HepG2 (cell line): ENCODE measurements at regions not wholly inside any gene's neighbourhood (a gene's known extent, or its start where the extent isn't known, plus 50 kb on each side); places are given as distances from the start of the nearest gene placed in this dataset.
A peak's percentile ranks its signal among the peaks of the same experiment; 100 is the strongest.

ENCODE experiments used
- ATF3 ChIP-seq: sonication (generic); formaldehyde crosslinking; IDR thresholded peaks from 2 replicates; pipeline ENCODE4 v1.4.0; 2020; ENCODE audit warnings: missing genetic modification reagents
- CBFB ChIP-seq: sonication (generic); formaldehyde crosslinking; IDR thresholded peaks from 2 replicates; pipeline ENCODE4 v1.4.0; 2020; ENCODE audit warnings: missing genetic modification reagents
- CEBPG ChIP-seq: IDR thresholded peaks from 2 replicates; pipeline ENCODE4 v1.6.1; 2016
- GFI1 ChIP-seq: sonication (generic); formaldehyde crosslinking; IDR thresholded peaks from 2 replicates; pipeline ENCODE4 v1.5.0; 2020; ENCODE audit warnings: missing genetic modification reagents, mild to moderate bottlenecking, borderline replicate concordance
- GLI4 ChIP-seq: sonication (generic); formaldehyde crosslinking; IDR thresholded peaks from 2 replicates; pipeline ENCODE4 v1.5.1; 2020; ENCODE audit warnings: missing genetic modification reagents, mild to moderate bottlenecking, moderate library complexity, borderline replicate concordance
- IRF2 ChIP-seq: IDR thresholded peaks from 2 replicates; pipeline ENCODE4 v1.6.1; 2018; ENCODE audit warnings: missing genetic modification reagents, missing compliant biosample characterization
- KMT2A ChIP-seq: sonication (generic); formaldehyde crosslinking; IDR thresholded peaks from 2 replicates; pipeline ENCODE4 v1.4.0; 2020; ENCODE audit warnings: missing genetic modification reagents
- RXRA ChIP-seq: sonication (generic); formaldehyde crosslinking; IDR thresholded peaks from 2 replicates; pipeline ENCODE4 v1.5.1; 2020; ENCODE audit warnings: missing genetic modification reagents
- SIX4 ChIP-seq: sonication (generic); formaldehyde crosslinking; IDR thresholded peaks from 2 replicates; pipeline ENCODE4 v1.4.0; 2020; ENCODE audit warnings: missing genetic modification reagents
- SOX6 ChIP-seq, 2 experiments: fragments of 450-650 bp in 1 of 2; sonication (generic) in 1 of 2; formaldehyde crosslinking in 1 of 2; IDR thresholded peaks; 2 replicates each; pipeline versions ENCODE4 v1.4.0 to v1.6.1; 2017 to 2020; ENCODE audit warnings: antibody characterized with exemption in 1 of 2, mild to moderate bottlenecking in 1 of 2, missing genetic modification reagents in 1 of 2
- THYN1 ChIP-seq: sonication (generic); formaldehyde crosslinking; IDR thresholded peaks from 2 replicates; pipeline ENCODE4 v1.8.1; 2023; ENCODE audit warnings: low read depth, mild to moderate bottlenecking, moderate library complexity, missing genetic modification reagents, borderline replicate concordance
- TIGD3 ChIP-seq: sonication (generic); formaldehyde crosslinking; IDR thresholded peaks from 2 replicates; pipeline ENCODE4 v1.5.1; 2020; ENCODE audit warnings: mild to moderate bottlenecking, missing genetic modification reagents, borderline replicate concordance
- ZBTB20 ChIP-seq: sonication (generic); formaldehyde crosslinking; IDR thresholded peaks from 2 replicates; pipeline ENCODE4 v1.8.1; 2023; ENCODE audit warnings: missing genetic modification reagents, low read depth, mild to moderate bottlenecking, borderline replicate concordance
- ZNF644 ChIP-seq: IDR thresholded peaks from 2 replicates; pipeline ENCODE4 v1.6.1; 2016; ENCODE audit warnings: low read depth
- ZSCAN9 ChIP-seq: IDR thresholded peaks from 2 replicates; pipeline ENCODE4 v1.6.1; 2016; ENCODE audit warnings: borderline replicate concordance
- TF ChIP-seq, protein P1 (sequence below): sonication (generic); formaldehyde crosslinking; conservative IDR thresholded peaks from 2 replicates; pipeline ENCODE4 v1.4.0; 2020; ENCODE audit warnings: missing genetic modification reagents
- TF ChIP-seq, protein P2 (sequence below): sonication (generic); formaldehyde crosslinking; IDR thresholded peaks from 2 replicates; pipeline ENCODE4 v1.5.1; 2020; ENCODE audit warnings: mild to moderate bottlenecking, missing genetic modification reagents, borderline replicate concordance
- TF ChIP-seq, protein P3 (sequence below): fragments of 450-650 bp; IDR thresholded peaks from 2 replicates; pipeline ENCODE4 v1.6.1; 2017; ENCODE audit warnings: mild to moderate bottlenecking

GRCh38 chr2:118477111-118477862 is 370.2 kb downstream of the EN1 start (continued):
- TF ChIP-seq ZSCAN9 (CRISPR knock-in tag): 0 out of 2 replicates have a peak, but pooled peaks have one; percentile 19
- TF ChIP-seq ZBTB20: peak; percentile 71; the same call in 1 of the 2 replicates
- no peak for TF ChIP-seq ATF3 (CRISPR knock-in tag)
- no peak; the same call in 1 of the 2 replicates for TF ChIP-seq RXRA (CRISPR knock-in tag)
- TF ChIP-seq SIX4 (CRISPR knock-in tag): peak; percentile 49; the same call in 1 of the 2 replicates
- peak; percentile 65 for TF ChIP-seq CEBPG (CRISPR knock-in tag)
- TF ChIP-seq GLI4 (CRISPR knock-in tag): no peak
- TF ChIP-seq, protein P1, sequence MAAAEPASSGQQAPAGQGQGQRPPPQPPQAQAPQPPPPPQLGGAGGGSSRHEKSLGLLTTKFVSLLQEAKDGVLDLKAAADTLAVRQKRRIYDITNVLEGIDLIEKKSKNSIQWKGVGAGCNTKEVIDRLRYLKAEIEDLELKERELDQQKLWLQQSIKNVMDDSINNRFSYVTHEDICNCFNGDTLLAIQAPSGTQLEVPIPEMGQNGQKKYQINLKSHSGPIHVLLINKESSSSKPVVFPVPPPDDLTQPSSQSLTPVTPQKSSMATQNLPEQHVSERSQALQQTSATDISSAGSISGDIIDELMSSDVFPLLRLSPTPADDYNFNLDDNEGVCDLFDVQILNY (CRISPR knock-in tag): no peak
- no peak for TF ChIP-seq THYN1 (CRISPR knock-in tag)
- peak; percentile 39; the same call in 1 of the 2 replicates for TF ChIP-seq IRF2 (CRISPR knock-in tag)
- no peak for TF ChIP-seq TIGD3 (CRISPR knock-in tag)
- TF ChIP-seq ZNF644: peak; percentile 69; the same call in 1 of the 2 replicates
- 0 out of 2 replicates have a peak, but pooled peaks have one; percentile 52 for TF ChIP-seq CBFB
- TF ChIP-seq, protein P2, sequence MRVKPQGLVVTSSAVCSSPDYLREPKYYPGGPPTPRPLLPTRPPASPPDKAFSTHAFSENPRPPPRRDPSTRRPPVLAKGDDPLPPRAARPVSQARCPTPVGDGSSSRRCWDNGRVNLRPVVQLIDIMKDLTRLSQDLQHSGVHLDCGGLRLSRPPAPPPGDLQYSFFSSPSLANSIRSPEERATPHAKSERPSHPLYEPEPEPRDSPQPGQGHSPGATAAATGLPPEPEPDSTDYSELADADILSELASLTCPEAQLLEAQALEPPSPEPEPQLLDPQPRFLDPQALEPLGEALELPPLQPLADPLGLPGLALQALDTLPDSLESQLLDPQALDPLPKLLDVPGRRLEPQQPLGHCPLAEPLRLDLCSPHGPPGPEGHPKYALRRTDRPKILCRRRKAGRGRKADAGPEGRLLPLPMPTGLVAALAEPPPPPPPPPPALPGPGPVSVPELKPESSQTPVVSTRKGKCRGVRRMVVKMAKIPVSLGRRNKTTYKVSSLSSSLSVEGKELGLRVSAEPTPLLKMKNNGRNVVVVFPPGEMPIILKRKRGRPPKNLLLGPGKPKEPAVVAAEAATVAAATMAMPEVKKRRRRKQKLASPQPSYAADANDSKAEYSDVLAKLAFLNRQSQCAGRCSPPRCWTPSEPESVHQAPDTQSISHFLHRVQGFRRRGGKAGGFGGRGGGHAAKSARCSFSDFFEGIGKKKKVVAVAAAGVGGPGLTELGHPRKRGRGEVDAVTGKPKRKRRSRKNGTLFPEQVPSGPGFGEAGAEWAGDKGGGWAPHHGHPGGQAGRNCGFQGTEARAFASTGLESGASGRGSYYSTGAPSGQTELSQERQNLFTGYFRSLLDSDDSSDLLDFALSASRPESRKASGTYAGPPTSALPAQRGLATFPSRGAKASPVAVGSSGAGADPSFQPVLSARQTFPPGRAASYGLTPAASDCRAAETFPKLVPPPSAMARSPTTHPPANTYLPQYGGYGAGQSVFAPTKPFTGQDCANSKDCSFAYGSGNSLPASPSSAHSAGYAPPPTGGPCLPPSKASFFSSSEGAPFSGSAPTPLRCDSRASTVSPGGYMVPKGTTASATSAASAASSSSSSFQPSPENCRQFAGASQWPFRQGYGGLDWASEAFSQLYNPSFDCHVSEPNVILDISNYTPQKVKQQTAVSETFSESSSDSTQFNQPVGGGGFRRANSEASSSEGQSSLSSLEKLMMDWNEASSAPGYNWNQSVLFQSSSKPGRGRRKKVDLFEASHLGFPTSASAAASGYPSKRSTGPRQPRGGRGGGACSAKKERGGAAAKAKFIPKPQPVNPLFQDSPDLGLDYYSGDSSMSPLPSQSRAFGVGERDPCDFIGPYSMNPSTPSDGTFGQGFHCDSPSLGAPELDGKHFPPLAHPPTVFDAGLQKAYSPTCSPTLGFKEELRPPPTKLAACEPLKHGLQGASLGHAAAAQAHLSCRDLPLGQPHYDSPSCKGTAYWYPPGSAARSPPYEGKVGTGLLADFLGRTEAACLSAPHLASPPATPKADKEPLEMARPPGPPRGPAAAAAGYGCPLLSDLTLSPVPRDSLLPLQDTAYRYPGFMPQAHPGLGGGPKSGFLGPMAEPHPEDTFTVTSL (CRISPR knock-in tag): peak; percentile 95; the same call in 1 of the 2 replicates
- TF ChIP-seq GFI1 (CRISPR knock-in tag): peak; percentile 86
- TF ChIP-seq, protein P3, sequence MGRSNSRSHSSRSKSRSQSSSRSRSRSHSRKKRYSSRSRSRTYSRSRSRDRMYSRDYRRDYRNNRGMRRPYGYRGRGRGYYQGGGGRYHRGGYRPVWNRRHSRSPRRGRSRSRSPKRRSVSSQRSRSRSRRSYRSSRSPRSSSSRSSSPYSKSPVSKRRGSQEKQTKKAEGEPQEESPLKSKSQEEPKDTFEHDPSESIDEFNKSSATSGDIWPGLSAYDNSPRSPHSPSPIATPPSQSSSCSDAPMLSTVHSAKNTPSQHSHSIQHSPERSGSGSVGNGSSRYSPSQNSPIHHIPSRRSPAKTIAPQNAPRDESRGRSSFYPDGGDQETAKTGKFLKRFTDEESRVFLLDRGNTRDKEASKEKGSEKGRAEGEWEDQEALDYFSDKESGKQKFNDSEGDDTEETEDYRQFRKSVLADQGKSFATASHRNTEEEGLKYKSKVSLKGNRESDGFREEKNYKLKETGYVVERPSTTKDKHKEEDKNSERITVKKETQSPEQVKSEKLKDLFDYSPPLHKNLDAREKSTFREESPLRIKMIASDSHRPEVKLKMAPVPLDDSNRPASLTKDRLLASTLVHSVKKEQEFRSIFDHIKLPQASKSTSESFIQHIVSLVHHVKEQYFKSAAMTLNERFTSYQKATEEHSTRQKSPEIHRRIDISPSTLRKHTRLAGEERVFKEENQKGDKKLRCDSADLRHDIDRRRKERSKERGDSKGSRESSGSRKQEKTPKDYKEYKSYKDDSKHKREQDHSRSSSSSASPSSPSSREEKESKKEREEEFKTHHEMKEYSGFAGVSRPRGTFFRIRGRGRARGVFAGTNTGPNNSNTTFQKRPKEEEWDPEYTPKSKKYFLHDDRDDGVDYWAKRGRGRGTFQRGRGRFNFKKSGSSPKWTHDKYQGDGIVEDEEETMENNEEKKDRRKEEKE: no peak
- TF ChIP-seq SOX6 (IDR thresholded peaks at IDR 0.05): no peak
- peak; percentile 89 for TF ChIP-seq SOX6 (CRISPR knock-in tag; IDR thresholded peaks at IDR 0.05)
- no peak for TF ChIP-seq KMT2A (CRISPR knock-in tag)
